GM21786 (cell line): ENCODE measurements at regions not wholly inside any gene's neighbourhood (a gene's known extent, or its start where the extent isn't known, plus 50 kb on each side); places are given as distances from the start of the nearest gene placed in this dataset.

Source experiments
- ATAC-seq: cut with Tn5 transposase; IDR thresholded peaks from one replicate; pipeline ENCODE4 v1.9.1; 2021; ENCODE audit not compliant: unreplicated experiment

- ATAC-seq: no peak
These were observed 789.4 kb upstream of the TBX3 start for GRCh38 chr12:115473257-115473956.

GRCh38 chr12:115472852-115473251, 788.9 kb upstream of the TBX3 start:
- no peak for ATAC-seq

GRCh38 chr12:115470977-115471376, 787.0 kb upstream of the TBX3 start:
- no peak for ATAC-seq

- no peak for ATAC-seq
These were observed 786.6 kb upstream of the TBX3 start for GRCh38 chr12:115470526-115470925.

- no peak for ATAC-seq
These were observed 784.1 kb upstream of the TBX3 start for GRCh38 chr12:115468087-115468510.

- no peak for ATAC-seq
These were observed 783.6 kb upstream of the TBX3 start for GRCh38 chr12:115467531-115467930.

GRCh38 chr12:115466076-115466475, 782.1 kb upstream of the TBX3 start:
- ATAC-seq: no peak

GRCh38 chr12:115464661-115465060, 780.7 kb upstream of the TBX3 start:
- no peak for ATAC-seq

GRCh38 chr12:115464111-115464581, 780.2 kb upstream of the TBX3 start:
- ATAC-seq: no peak

GRCh38 chr12:115461401-115461800, 777.4 kb upstream of the TBX3 start:
- no peak for ATAC-seq

- no peak for ATAC-seq
These were observed 773.8 kb upstream of the TBX3 start for GRCh38 chr12:115457798-115458197.

GRCh38 chr12:115456946-115457689, 773.1 kb upstream of the TBX3 start:
- no peak for ATAC-seq

GRCh38 chr12:115455268-115455681, 771.3 kb upstream of the TBX3 start:
- no peak for ATAC-seq

- no peak for ATAC-seq
These were observed 768.8 kb upstream of the TBX3 start for GRCh38 chr12:115452751-115453281.

- no peak for ATAC-seq
These were observed 768.1 kb upstream of the TBX3 start for GRCh38 chr12:115451780-115452736.

GRCh38 chr12:115451151-115451779, 767.3 kb upstream of the TBX3 start:
- no peak for ATAC-seq

GRCh38 chr12:115450710-115451109, 766.7 kb upstream of the TBX3 start:
- no peak for ATAC-seq

GRCh38 chr12:115450017-115450416, 766.0 kb upstream of the TBX3 start:
- ATAC-seq: no peak

GRCh38 chr12:115449526-115449925, 765.6 kb upstream of the TBX3 start:
- no peak for ATAC-seq

- no peak for ATAC-seq
These were observed 760.4 kb upstream of the TBX3 start for GRCh38 chr12:115444346-115444745.
